ENCODE measurements at regions not wholly inside any gene's neighbourhood (a gene's known extent, or its start where the extent isn't known, plus 50 kb on each side); places are given as distances from the start of the nearest gene placed in this dataset.

GRCh38 chr6:113735491-113735890 is 121.7 kb upstream of the MARCKS start:
- Mint-ChIP-seq H3K27me3 (no peaks in the 10 kb centered on the region), H3K36me3 (no peaks in the 10 kb centered on the region), H3K27ac (no peak overlapping the region), H3K9me3 (ENCODE audit: low read depth) (peaks cover 2% of the 10 kb centered on the region), H3K4me3 (no peak overlapping the region), H3K4me1 (no peaks in the 10 kb centered on the region)
- DNase-seq, result no peak
- ATAC-seq, result no peak
- CTCF ChIA-PET, result no interaction called here

GRCh38 chr6:113736978-113737377 is 120.2 kb upstream of the MARCKS start:
- Mint-ChIP-seq H3K4me3 (no peak overlapping the region), H3K36me3 (no peaks in the 10 kb centered on the region), H3K4me1 (no peaks in the 10 kb centered on the region), H3K27ac (no peak overlapping the region), H3K9me3 (ENCODE audit: low read depth) (peaks cover 2% of the 10 kb centered on the region), H3K27me3 (no peaks in the 10 kb centered on the region)
- CTCF ChIA-PET, result no interaction called here
- ATAC-seq (no peak), DNase-seq (no peak)

GRCh38 chr6:113739041-113739655 is 118.0 kb upstream of the MARCKS start:
- Mint-ChIP-seq H3K27ac (no peak overlapping the region), H3K36me3 (no peaks in the 10 kb centered on the region), H3K4me1 (no peaks in the 10 kb centered on the region), H3K27me3 (no peaks in the 10 kb centered on the region), H3K9me3 (ENCODE audit: low read depth) (peaks cover 2% of the 10 kb centered on the region), H3K4me3 (no peak overlapping the region)
- ATAC-seq (no peak), DNase-seq (no peak)
- CTCF ChIA-PET, result no interaction called here

GRCh38 chr6:113741651-113742050 is 115.5 kb upstream of the MARCKS start:
- Mint-ChIP-seq H3K4me1 (no peaks in the 10 kb centered on the region), H3K27ac (no peak overlapping the region), H3K9me3 (ENCODE audit: low read depth) (no peaks in the 10 kb centered on the region), H3K27me3 (no peaks in the 10 kb centered on the region), H3K36me3 (no peaks in the 10 kb centered on the region), H3K4me3 (no peak overlapping the region)
- DNase-seq, result no peak
- CTCF ChIA-PET, result no interaction called here
- no peak for ATAC-seq

GRCh38 chr6:113742342-113742741 is 114.8 kb upstream of the MARCKS start:
- Mint-ChIP-seq H3K4me1 (no peaks in the 10 kb centered on the region), H3K36me3 (no peaks in the 10 kb centered on the region), H3K4me3 (no peak overlapping the region), H3K27me3 (no peaks in the 10 kb centered on the region), H3K27ac (no peak overlapping the region), H3K9me3 (ENCODE audit: low read depth) (no peaks in the 10 kb centered on the region)
- ATAC-seq (no peak), DNase-seq (no peak)
- CTCF ChIA-PET, result no interaction called here

GRCh38 chr6:113744861-113745260 is 112.3 kb upstream of the MARCKS start:
- no peaks in the 10 kb centered on the region for H3K36me3 Mint-ChIP-seq
- DNase-seq (no peak), ATAC-seq (no peak)
- CTCF ChIA-PET, result no interaction called here
- H3K9me3 Mint-ChIP-seq (ENCODE audit: low read depth), result no peaks in the 10 kb centered on the region
- no peaks in the 10 kb centered on the region for H3K27me3 Mint-ChIP-seq
- H3K4me3 Mint-ChIP-seq, result no peak overlapping the region
- H3K4me1 Mint-ChIP-seq, result no peaks in the 10 kb centered on the region
- H3K27ac Mint-ChIP-seq, result no peak overlapping the region

GRCh38 chr6:113750151-113750855 is 106.8 kb upstream of the MARCKS start:
- CTCF ChIA-PET, result no interaction called here
- Mint-ChIP-seq H3K4me1 (no peaks in the 10 kb centered on the region), H3K27ac (no peak overlapping the region), H3K27me3 (no peaks in the 10 kb centered on the region), H3K9me3 (ENCODE audit: low read depth) (no peaks in the 10 kb centered on the region), H3K4me3 (no peak overlapping the region), H3K36me3 (no peaks in the 10 kb centered on the region)
- DNase-seq (no peak), ATAC-seq (no peak)

- H3K4me1 Mint-ChIP-seq, result no peaks in the 10 kb centered on the region
- H3K9me3 Mint-ChIP-seq (ENCODE audit: low read depth), result no peaks in the 10 kb centered on the region
- DNase-seq (no peak), ATAC-seq (no peak)
- H3K36me3 Mint-ChIP-seq, result no peaks in the 10 kb centered on the region
- CTCF ChIA-PET, result no interaction called here
- no peak overlapping the region for H3K4me3 Mint-ChIP-seq
- no peak overlapping the region for H3K27ac Mint-ChIP-seq
- H3K27me3 Mint-ChIP-seq, result no peaks in the 10 kb centered on the region
Measured at GRCh38 chr6:113754291-113754690, 102.9 kb upstream of the MARCKS start.

GRCh38 chr6:113755449-113756289 is 101.5 kb upstream of the MARCKS start:
- H3K27ac Mint-ChIP-seq, result no peak overlapping the region
- H3K36me3 Mint-ChIP-seq, result no peaks in the 10 kb centered on the region
- no peaks in the 10 kb centered on the region for H3K4me1 Mint-ChIP-seq
- H3K4me3 Mint-ChIP-seq, result no peak overlapping the region
- CTCF ChIA-PET, result no interaction called here
- ATAC-seq, result no peak
- H3K27me3 Mint-ChIP-seq, result no peaks in the 10 kb centered on the region
- DNase-seq, result no peak
- no peaks in the 10 kb centered on the region for H3K9me3 Mint-ChIP-seq (ENCODE audit: low read depth)

- Mint-ChIP-seq H3K4me1 (no peaks in the 10 kb centered on the region), H3K9me3 (ENCODE audit: low read depth) (no peaks in the 10 kb centered on the region), H3K27ac (no peak overlapping the region), H3K36me3 (no peaks in the 10 kb centered on the region), H3K27me3 (no peaks in the 10 kb centered on the region), H3K4me3 (no peak overlapping the region)
- ATAC-seq, result no peak
- no peak for DNase-seq
- CTCF ChIA-PET, result no interaction called here
Measured at GRCh38 chr6:113756290-113756665, 100.9 kb upstream of the MARCKS start.

- CTCF ChIA-PET, result no interaction called here
- DNase-seq (no peak), ATAC-seq (no peak)
- Mint-ChIP-seq H3K27me3 (no peaks in the 10 kb centered on the region), H3K27ac (no peak overlapping the region), H3K4me1 (no peaks in the 10 kb centered on the region), H3K9me3 (ENCODE audit: low read depth) (no peaks in the 10 kb centered on the region), H3K4me3 (no peak overlapping the region), H3K36me3 (no peaks in the 10 kb centered on the region)
Measured at GRCh38 chr6:113758214-113758613, 98.9 kb upstream of the MARCKS start.

GRCh38 chr6:113758826-113759574 is 98.1 kb upstream of the MARCKS start:
- no peaks in the 10 kb centered on the region for H3K36me3 Mint-ChIP-seq
- CTCF ChIA-PET, result no interaction called here
- H3K9me3 Mint-ChIP-seq (ENCODE audit: low read depth), result no peaks in the 10 kb centered on the region
- peaks cover 1% of the 10 kb centered on the region for H3K4me1 Mint-ChIP-seq
- no peaks in the 10 kb centered on the region for H3K27me3 Mint-ChIP-seq
- no peak overlapping the region for H3K4me3 Mint-ChIP-seq
- H3K27ac Mint-ChIP-seq, result no peak overlapping the region
- ATAC-seq, result no peak
- DNase-seq, result no peak

- Mint-ChIP-seq H3K27ac (no peak overlapping the region), H3K27me3 (no peaks in the 10 kb centered on the region), H3K9me3 (ENCODE audit: low read depth) (no peaks in the 10 kb centered on the region), H3K4me1 (peaks cover 1% of the 10 kb centered on the region), H3K36me3 (no peaks in the 10 kb centered on the region), H3K4me3 (no peak overlapping the region)
- DNase-seq (no peak), ATAC-seq (no peak)
- CTCF ChIA-PET, result no interaction called here
Measured at GRCh38 chr6:113762641-113763040, 94.5 kb upstream of the MARCKS start.
